Motor neuron (in vitro differentiated cells): ENCODE measurements at regions not wholly inside any gene's neighbourhood (a gene's known extent, or its start where the extent isn't known, plus 50 kb on each side); places are given as distances from the start of the nearest gene placed in this dataset.
"Not testable (repeated sequence)": the region's sequence is repeated elsewhere in the genome, so short reads cannot be mapped to it uniquely, and the experiment has no call there.

Experiments used
- ATAC-seq, 8 experiments: fragments of 200-7000 bp; cut with Tn5 transposase; replicated peaks in 6 of 8; 2 replicates each; pipeline ENCODE4 v1.8.0; 2021; ENCODE audit warnings: mild to moderate bottlenecking in 8 of 8, moderate library complexity in 8 of 8
- H3K27ac ChIP-seq, 2 donors: fragments of 250-450 bp; sonication (Bioruptor Pico); 2 replicates each; pipeline ENCODE4 v1.9.0; 2021; ENCODE audit warnings: antibody characterized with exemption in 2 of 2, mild to moderate bottlenecking in 2 of 2, moderate library complexity in 1 of 2
- H3K4me1 ChIP-seq, 2 donors: fragments of 250-450 bp; sonication (Bioruptor Pico); replicated peaks in 1 of 2; 2 replicates each; pipeline ENCODE4 v1.6.1; 2021; ENCODE audit warnings: antibody characterized with exemption in 2 of 2, mild to moderate bottlenecking in 2 of 2, moderate library complexity in 1 of 2
- H3K4me3 ChIP-seq, 5 donors: fragments of 250-450 bp; sonication (Bioruptor Pico); 2 replicates each; pipeline ENCODE4 v1.9.0; 2021; ENCODE audit warnings: antibody characterized with exemption in 5 of 5, mild to moderate bottlenecking in 5 of 5, moderate library complexity in 4 of 5
- WGBS, 10 experiments: fragments of 450-650 bp; shearing (Covaris generic); methylation state at CpG; one replicate each; pipeline ENCODE4 v1.0.0; 2022; 5-methylcytosine and 5-hydroxymethylcytosine counted together
- in situ Hi-C, 9 experiments: fragments of 400-800 bp; cut with MboI; loops; one replicate each; pipeline ENCODE4 v1.15.0; 2021; ENCODE audit warnings: low sequenced_read_pairs in 9 of 9, low pct_unique_long_range_greater_than_20kb in 2 of 9; ENCODE audit not compliant: unreplicated experiment in 9 of 9

DNA sequence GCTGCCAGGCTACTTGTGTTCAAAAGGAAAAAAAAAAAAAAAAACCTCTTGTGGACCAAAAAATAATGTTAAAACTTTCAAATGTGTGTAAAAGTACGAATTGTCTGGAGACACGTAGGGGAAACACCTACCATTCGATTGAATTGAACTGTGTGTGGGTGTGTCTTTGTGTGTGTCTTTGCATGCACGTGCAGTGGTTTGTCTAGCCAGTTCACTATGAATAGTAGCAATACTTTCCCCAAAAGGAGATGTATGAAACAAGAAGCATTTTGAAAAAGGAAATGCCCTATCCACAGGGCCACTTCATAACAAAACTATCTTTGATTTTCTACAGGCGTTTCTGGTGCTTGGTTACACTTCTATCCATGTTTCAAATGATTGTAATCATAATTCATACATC, 186.8 kb downstream of the RPRM start:
- H3K4me1 ChIP-seq = peaks cover 0 to 2% of the 10 kb centered on the region in 2 donors
- no peak overlapping the region for H3K27ac ChIP-seq
- in situ Hi-C loops = no loop called here
- ATAC-seq = no peak
- H3K4me3 ChIP-seq = no peak overlapping the region
- WGBS, 10 experiments = 0 to 100% (median 89%) methylated on average over 1 to 5 of the region's 5 CpGs; no CpG with 5 or more reads in 1 of the 10 experiments

DNA sequence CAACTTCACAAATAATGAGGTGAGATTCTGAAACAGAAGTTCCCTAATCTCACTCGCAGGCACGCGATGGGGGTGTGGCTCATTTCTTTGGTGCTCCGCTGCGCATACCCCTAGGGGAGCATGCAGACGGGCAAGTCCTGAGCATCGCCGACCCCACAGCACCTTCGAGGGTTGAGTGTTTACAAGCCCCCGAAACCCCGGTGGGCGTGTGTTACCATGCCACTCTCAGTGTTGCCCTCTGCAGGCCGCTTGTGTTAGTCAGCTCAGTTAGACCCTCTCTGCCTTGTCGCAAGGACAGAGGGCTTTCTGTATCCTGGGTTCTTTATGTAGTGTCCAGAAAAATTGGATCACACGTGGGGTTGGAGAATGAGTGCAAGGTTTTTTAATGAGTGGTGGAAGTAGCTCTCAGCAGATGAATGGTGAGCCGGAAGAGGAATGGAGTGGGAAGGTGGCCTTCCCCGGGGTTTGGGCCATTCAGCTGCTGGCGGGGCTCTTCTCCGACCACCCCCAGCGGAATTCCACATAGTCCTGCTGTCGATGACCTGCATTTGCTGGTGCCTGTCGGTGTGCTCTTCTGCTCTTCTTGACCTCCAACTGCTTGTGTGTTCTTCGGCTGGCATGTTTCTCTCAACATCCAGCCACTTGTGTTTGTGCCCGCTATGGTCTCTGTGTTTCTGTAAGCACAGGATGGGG, 191.3 kb downstream of the RPRM start:
- peak overlapping the region in 1 of 5 donors; percentile 23 for H3K4me3 ChIP-seq
- in situ Hi-C loops = no loop called here
- no peaks in the 10 kb centered on the region for H3K4me1 ChIP-seq
- WGBS, 10 experiments = 46 to 79% (median 68%) methylated on average over 3 to 10 of the region's 24 CpGs; no CpG with 5 or more reads in 2 of the 10 experiments
- peak in 1 of 8 experiments; percentile 28 for ATAC-seq
- H3K27ac ChIP-seq = no peak overlapping the region

DNA sequence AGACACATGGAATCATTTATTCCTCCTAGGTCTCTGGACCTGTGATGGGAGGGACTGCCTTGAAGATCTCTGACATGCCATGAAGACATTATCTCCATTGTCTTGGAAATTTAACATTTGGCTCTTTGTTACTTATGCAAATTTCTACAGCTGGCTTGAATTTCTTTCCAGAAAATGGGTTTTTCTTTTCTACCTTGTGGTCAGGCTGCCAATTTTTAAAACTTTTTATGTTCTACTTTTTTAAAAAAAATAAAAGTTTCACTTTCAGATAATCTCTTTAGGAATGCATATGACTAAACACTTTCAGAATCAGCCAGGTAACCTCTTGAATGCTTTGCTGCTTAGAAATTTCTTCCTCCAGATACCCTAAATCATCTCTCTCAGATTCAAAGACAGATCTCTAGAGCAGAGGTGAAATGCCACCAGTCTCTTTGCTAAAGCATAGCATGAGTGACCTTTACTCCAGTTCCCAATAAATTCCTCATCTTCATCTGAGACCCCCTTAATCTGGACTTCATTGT, 209.6 kb downstream of the RPRM start:
- in situ Hi-C loops = no loop called here
- no peaks in the 10 kb centered on the region for H3K4me1 ChIP-seq
- no peak overlapping the region for H3K4me3 ChIP-seq
- ATAC-seq = no peak
- H3K27ac ChIP-seq = no peak overlapping the region

DNA sequence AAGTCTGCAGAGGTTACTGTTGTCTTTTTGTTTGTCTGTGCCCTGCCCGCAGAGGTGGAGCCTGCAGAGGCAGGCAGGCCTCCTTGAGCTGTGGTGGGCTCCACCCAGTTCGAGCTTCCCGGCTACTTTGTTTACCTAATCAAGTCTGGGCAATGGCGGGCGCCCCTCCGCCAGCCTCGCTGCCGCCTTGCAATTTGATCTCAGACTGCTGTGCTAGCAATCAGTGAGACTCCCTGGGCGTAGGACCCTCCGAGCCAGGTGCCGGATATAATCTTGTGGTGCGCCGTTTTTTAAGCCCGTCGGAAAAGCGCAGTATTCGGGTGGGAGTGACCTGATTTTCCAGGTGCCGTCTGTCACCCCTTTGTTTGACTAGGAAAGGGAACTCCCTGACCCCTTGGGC, 221.7 kb downstream of the RPRM start:
- H3K4me1 ChIP-seq, ATAC-seq, in situ Hi-C loops, H3K4me3 ChIP-seq, H3K27ac ChIP-seq: not testable (repeated sequence)
- no CpG with 5 or more reads among the region's 18 CpGs for WGBS, 10 experiments

DNA sequence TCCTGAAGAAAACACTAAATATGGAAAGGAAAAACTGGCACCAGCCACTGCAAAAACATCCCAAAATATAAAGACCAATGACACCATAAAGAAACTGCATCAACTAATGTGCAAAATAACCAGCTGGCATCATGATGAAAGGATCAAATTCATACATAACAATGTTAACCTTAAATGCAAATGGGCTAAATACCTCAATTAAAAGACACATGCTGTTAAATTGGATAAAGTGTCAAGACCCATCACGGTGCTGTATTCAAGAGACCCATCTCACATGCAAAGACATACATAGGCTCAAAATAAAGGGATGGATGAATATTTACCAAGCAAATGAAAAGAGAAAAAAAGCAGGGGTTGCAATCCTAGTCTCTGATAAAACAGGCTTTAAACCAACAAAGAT, 231.9 kb downstream of the RPRM start:
- H3K4me3 ChIP-seq, ATAC-seq, H3K4me1 ChIP-seq, H3K27ac ChIP-seq: not testable (repeated sequence)
- in situ Hi-C loops = loop anchor here in 1 of 9 experiments (25.0 kb wide), 1 partner anchor 691 kb away; no protein-coding TSS in a partner anchor
- WGBS, 10 experiments = 0 to 50% (median 25%) methylated on average over 1 of the region's 1 CpG

DNA sequence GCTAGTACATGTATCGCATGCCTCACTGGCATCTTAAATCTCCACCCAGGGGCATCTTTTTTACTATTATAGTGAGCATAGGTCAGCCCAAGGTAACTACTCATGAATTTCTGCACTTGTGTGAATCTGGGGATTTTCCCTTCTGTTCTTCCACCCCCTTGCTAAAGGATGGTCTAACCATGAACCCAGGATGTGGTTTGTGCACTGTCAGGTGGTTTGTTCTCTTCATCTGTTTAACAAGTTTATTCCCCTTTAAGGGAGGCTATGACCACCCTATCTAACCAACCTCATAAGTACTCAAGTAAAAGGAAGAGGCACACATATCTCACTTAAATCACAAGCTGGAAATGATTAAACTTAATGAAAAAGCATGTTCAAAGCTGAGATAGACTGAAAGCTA, 243.0 kb downstream of the RPRM start:
- H3K27ac ChIP-seq = no peak overlapping the region
- 78 to 100% (median 100%) methylated on average over 1 of the region's 1 CpG; no CpG with 5 or more reads in 4 of the 10 experiments for WGBS, 10 experiments
- in situ Hi-C loops = loop anchor here in 1 of 9 experiments (25.0 kb wide), 1 partner anchor 702 kb away; no protein-coding TSS in a partner anchor
- peaks cover 2 to 22% of the 10 kb centered on the region in 2 donors for H3K4me1 ChIP-seq
- no peak overlapping the region for H3K4me3 ChIP-seq
- no peak for ATAC-seq

DNA sequence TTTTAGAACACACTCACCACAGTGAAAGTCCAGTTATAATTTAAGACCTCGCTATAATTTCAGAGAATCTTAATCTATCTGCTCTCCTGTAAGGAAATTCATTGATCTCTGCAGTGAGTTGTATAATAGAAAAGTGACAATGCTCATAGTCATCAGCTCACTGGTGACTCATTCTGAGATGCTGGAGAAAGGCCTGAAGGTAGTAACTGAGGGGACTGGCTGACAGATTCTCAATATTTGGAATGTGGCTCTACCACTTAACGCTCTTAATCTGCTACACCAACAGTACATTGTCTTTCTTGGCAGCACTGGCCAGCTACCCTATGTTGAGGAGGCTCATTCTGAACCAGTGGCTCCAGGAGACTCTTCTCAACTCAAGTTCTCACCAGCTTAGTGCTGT, 246.1 kb downstream of the RPRM start:
- ATAC-seq = peak in 5 of 8 experiments; percentile 60 to 85 (median 78)
- 13 to 100% (median 92%) methylated on average over 1 to 2 of the region's 2 CpGs; no CpG with 5 or more reads in 2 of the 10 experiments for WGBS, 10 experiments
- Histone ChIP-seq H3K4me1 (peaks cover 2 to 35% of the 10 kb centered on the region in 2 donors), H3K27ac (peak overlapping the region in 1 of 2 donors; percentile 44), H3K4me3 (no peak overlapping the region)
- in situ Hi-C loops = loop anchor here in 1 of 9 experiments (25.0 kb wide), 1 partner anchor 705 kb away; no protein-coding TSS in a partner anchor

DNA sequence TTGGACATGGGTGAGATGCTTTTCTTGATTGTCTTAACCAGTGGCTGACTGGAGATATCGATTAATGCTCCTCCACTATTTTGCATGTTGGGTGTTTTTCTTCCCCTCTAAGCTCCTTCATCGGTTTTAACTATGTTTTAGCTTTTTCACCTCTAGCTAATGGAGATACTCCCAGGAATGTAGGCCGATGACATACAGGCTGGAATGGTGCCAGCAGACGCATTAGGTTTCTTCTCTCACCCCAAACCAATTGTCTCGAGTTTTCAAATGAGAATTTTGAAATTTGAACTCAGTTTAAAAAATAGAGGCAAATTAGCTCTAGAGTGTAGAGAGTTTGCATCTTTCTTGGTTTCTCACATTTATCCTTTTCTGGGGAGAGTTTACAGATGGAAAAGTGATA, 247.6 kb downstream of the RPRM start:
- in situ Hi-C loops = loop anchor here in 1 of 9 experiments (25.0 kb wide), 1 partner anchor 706 kb away; no protein-coding TSS in a partner anchor
- WGBS, 10 experiments = 6 to 93% (median 70%) methylated on average over 2 to 5 of the region's 5 CpGs
- Histone ChIP-seq H3K4me1 (peaks cover 2 to 35% of the 10 kb centered on the region in 2 donors), H3K4me3 (no peak overlapping the region), H3K27ac (no peak overlapping the region)
- peak in 1 of 8 experiments; percentile 43 for ATAC-seq

DNA sequence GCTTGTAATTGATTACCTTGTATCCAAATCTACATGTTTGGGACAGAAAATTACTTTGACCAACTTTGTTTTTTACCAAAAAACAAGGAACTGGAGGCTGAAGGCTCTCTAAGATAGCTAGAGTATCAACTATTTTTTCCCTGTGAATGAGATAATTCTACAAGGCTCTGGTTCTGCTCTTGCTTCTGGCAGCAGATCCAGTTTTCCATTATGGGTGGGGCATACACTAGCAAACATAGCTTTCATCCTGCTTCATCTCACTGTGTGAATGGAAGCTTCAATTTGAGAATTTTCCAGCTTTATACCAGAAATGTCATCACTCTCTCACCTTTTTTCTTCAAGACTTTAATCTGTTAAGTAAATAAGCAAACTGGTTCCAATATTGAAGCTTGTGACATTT, 249.7 kb downstream of the RPRM start:
- in situ Hi-C loops = loop anchor here in 1 of 9 experiments (25.0 kb wide), 1 partner anchor 708 kb away; no protein-coding TSS in a partner anchor
- peak in 2 of 8 experiments; percentile 52 to 70 for ATAC-seq
- no peak overlapping the region for H3K4me3 ChIP-seq
- no peak overlapping the region for H3K27ac ChIP-seq
- peaks cover 2 to 35% of the 10 kb centered on the region in 2 donors for H3K4me1 ChIP-seq

DNA sequence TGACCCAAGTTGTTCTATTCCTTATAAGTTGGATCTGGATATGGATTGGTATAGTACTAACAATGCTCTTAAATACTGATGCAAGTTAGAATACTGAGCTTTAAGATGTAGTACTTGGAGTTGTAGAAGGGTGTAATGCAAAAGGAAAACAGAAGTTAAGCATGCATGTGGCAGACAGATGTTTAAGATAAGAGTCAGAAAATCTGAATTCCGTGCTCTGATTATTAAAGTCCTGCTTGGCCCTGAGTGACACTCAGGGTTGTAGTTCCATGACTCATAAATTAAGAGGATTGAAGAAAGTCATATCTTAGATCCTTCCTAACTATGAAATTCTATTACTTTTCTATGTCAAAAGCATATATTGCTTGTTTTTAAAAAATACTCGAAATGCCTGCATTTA, 250.6 kb downstream of the RPRM start:
- peak in 2 of 8 experiments; percentile 61 to 91 for ATAC-seq
- in situ Hi-C loops = loop anchor here in 1 of 9 experiments (25.0 kb wide), 1 partner anchor 709 kb away; no protein-coding TSS in a partner anchor
- Histone ChIP-seq H3K27ac (no peak overlapping the region), H3K4me1 (peaks cover 2 to 35% of the 10 kb centered on the region in 2 donors), H3K4me3 (no peak overlapping the region)
- WGBS, 10 experiments = 0 to 94% (median 65%) methylated on average over 1 to 2 of the region's 2 CpGs

DNA sequence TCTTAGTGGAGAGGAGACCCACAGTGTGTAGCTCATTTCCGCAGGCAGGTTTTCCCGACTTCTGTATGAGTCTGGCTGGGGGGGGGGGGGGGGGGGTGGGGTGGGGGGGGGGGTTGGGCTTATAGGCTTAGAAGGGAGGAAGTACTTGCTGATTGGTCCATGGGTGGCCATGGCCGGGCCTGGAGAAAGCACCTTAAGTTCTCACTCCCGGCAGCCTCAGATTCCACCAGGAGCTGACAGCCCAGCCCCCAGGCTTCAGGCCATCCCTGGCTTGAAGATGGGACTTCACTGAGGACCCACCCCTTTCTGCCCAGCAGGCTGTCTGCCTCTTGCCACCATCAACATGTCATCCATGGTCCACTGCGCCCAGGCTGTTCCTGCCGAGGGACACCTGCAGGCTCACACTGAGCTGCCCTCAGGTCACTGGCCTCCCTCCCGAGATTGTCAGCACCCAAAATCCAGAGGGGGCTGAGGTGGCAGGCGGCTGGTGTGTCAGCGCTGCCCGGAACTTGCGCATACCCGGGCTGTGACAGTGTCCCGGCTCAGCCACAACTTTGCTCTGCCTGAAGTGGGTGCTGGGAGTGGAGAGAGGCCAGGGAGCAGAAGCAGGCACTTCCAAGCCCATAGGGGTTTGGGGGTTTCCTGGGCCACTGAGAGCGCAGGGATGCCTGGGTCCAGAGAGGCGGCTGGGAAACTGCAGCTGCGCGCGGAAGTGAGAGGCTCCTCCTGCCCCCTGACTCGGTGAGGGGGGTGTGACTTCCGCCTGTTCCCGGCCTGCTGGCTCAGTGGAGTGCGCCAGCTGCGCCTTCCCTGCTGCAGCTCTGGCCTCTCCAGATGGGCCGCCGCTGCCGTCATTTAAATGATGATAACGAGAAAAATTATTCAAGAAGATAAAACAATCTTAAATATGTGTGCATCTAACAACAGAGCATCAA, 256.1 kb downstream of the RPRM start:
- no peak for ATAC-seq
- no peak overlapping the region for H3K4me3 ChIP-seq
- WGBS, 10 experiments = 74 to 97% (median 89%) methylated on average over 3 to 14 of the region's 27 CpGs; no CpG with 5 or more reads in 3 of the 10 experiments
- in situ Hi-C loops = no loop called here
- H3K27ac ChIP-seq = no peak overlapping the region
- no peaks in the 10 kb centered on the region for H3K4me1 ChIP-seq

DNA sequence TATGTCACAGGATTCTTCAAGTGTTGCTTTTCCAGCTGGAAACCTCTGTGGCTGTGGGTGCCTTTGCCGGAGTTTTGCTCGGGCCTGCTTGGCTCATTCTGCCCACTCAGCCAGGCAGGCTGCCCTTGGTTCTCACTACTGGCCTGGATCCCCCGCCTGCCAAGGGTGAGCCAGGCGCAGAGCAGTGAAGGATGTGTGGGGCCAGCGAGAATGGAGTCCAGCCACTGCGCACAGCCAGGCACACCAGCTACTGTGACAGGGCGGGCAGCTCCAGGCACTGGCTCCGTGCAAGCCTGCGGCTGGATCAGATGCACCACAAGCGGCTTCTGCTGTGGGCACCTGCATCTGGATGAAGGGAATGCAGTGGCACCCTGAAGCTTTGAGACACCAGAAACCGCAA, 257.1 kb downstream of the RPRM start:
- Histone ChIP-seq H3K4me1 (no peaks in the 10 kb centered on the region), H3K27ac (no peak overlapping the region), H3K4me3 (no peak overlapping the region)
- in situ Hi-C loops = no loop called here
- peak in 2 of 8 experiments; percentile 20 to 32 for ATAC-seq
- 40 to 100% (median 93%) methylated on average over 1 to 3 of the region's 11 CpGs; no CpG with 5 or more reads in 7 of the 10 experiments for WGBS, 10 experiments

DNA sequence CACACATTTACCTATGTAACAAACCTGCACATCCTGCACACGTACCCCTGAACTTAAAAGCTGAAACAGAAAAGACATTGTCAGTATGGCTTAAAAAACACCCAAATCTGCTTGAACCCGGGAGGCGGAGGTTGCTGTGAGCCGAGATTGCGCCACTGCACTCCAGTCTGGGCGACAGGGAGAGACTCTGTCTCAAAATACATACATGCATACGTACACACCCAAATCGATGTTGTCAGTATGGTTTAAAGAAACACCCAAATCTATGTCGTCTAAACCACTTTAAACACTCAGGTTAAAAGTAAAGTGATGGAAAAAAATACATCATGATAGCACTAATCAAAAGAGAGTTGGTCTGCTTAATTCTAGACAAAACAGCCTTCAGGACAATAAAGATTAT, 257.5 kb downstream of the RPRM start:
- no peak overlapping the region for H3K27ac ChIP-seq
- 0 to 92% (median 68%) methylated on average over 1 to 8 of the region's 9 CpGs; no CpG with 5 or more reads in 3 of the 10 experiments for WGBS, 10 experiments
- H3K4me3 ChIP-seq = no peak overlapping the region
- H3K4me1 ChIP-seq = no peaks in the 10 kb centered on the region
- ATAC-seq = peak in 2 of 8 experiments; percentile 85 to 90
- in situ Hi-C loops = no loop called here
